ENCODE measurements at regions not wholly inside any gene's neighbourhood (a gene's known extent, or its start where the extent isn't known, plus 50 kb on each side); places are given as distances from the start of the nearest gene placed in this dataset.

DNA sequence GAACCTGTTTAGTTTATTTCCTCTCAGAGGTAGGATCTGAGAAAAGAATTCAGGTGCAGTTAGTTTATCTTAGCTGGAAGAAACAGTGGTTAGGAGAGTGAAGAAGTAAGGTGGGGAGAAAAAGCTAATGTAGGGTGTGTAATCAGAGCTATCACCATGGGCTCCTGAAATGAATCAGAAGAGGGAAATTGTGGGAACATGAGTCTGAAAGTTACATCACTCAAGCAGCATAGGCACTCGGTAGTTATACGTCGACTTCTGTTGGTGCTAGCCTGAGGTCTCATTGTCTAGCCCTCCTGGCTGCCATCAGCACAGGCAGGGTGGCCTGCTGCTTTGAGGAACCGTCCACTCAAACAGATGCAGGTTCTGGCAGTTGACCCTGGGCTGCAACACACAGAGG is 56.7 kb upstream of the NPR3 start:
- CTCF ChIA-PET: no interaction called here
- DNase-seq (no peak), ATAC-seq (no peak)
- H3K27ac Mint-ChIP-seq: no peak overlapping the region
- no peak overlapping the region for H3K4me3 Mint-ChIP-seq
- peaks cover 2% of the 10 kb centered on the region for H3K27me3 Mint-ChIP-seq
- peaks cover 3% of the 10 kb centered on the region for H3K36me3 Mint-ChIP-seq (ENCODE audit: low read depth)
- H3K9me3 Mint-ChIP-seq: peaks cover 21% of the 10 kb centered on the region
- POLR2A ChIA-PET: interaction anchor here (0.6 kb wide), 1 partner anchor 506 kb away, joined by 3 read pairs; no protein-coding TSS in a partner anchor
- intact Hi-C loops (cut with micrococcal nuclease): no loop called here
- TF ChIP-seq, protein P1, sequence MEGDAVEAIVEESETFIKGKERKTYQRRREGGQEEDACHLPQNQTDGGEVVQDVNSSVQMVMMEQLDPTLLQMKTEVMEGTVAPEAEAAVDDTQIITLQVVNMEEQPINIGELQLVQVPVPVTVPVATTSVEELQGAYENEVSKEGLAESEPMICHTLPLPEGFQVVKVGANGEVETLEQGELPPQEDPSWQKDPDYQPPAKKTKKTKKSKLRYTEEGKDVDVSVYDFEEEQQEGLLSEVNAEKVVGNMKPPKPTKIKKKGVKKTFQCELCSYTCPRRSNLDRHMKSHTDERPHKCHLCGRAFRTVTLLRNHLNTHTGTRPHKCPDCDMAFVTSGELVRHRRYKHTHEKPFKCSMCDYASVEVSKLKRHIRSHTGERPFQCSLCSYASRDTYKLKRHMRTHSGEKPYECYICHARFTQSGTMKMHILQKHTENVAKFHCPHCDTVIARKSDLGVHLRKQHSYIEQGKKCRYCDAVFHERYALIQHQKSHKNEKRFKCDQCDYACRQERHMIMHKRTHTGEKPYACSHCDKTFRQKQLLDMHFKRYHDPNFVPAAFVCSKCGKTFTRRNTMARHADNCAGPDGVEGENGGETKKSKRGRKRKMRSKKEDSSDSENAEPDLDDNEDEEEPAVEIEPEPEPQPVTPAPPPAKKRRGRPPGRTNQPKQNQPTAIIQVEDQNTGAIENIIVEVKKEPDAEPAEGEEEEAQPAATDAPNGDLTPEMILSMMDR (IDR thresholded peaks at IDR 0.05): no peak
- H3K4me1 Mint-ChIP-seq (ENCODE audit: low read depth): no peaks in the 10 kb centered on the region
